WTC11 (cell line): ENCODE measurements at regions not wholly inside any gene's neighbourhood (a gene's known extent, or its start where the extent isn't known, plus 50 kb on each side); places are given as distances from the start of the nearest gene placed in this dataset.

Experiments used
- ATF3 ChIP-seq: sonication (generic); formaldehyde crosslinking; conservative IDR thresholded peaks from 2 replicates; pipeline ENCODE4 v1.8.1; 2022; ENCODE audit warnings: mild to moderate bottlenecking, missing genetic modification reagents
- ELF4 ChIP-seq: sonication (generic); formaldehyde crosslinking; IDR thresholded peaks from 2 replicates; pipeline ENCODE4 v1.8.1; 2022; ENCODE audit warnings: low read depth, mild to moderate bottlenecking, moderate library complexity, missing genetic modification reagents
- HMGXB4 ChIP-seq: sonication (generic); formaldehyde crosslinking; IDR thresholded peaks from 2 replicates; pipeline ENCODE4 v1.8.1; 2023; ENCODE audit warnings: mild to moderate bottlenecking, moderate library complexity, missing genetic modification reagents
- JAZF1 ChIP-seq: fragments of 250-450 bp; sonication (Bioruptor Pico); IDR thresholded peaks from 2 replicates; pipeline ENCODE4 v1.9.0; 2021; ENCODE audit warnings: moderate library complexity, mild to moderate bottlenecking, inconsistent platforms
- NFATC4 ChIP-seq: fragments of 250-450 bp; sonication (Bioruptor Pico); IDR thresholded peaks from 2 replicates; pipeline ENCODE4 v1.9.0; 2021; ENCODE audit warnings: mild to moderate bottlenecking
- NR3C1 ChIP-seq: sonication (generic); formaldehyde crosslinking; conservative IDR thresholded peaks from 2 replicates; pipeline ENCODE4 v1.8.1; 2023; ENCODE audit warnings: low read depth, mild to moderate bottlenecking, missing genetic modification reagents
- ZNF121 ChIP-seq: sonication (generic); formaldehyde crosslinking; IDR thresholded peaks from 2 replicates; pipeline ENCODE4 v1.8.0; 2023; ENCODE audit warnings: missing genetic modification reagents
- TF ChIP-seq, protein P1 (sequence below): fragments of 200-600 bp; IDR thresholded peaks from 2 replicates; pipeline ENCODE4 v1.8.0; 2022; ENCODE audit warnings: antibody characterized with exemption
- TF ChIP-seq, protein P2 (sequence below): sonication (generic); formaldehyde crosslinking; IDR thresholded peaks from 2 replicates; pipeline ENCODE4 v1.8.1; 2023; ENCODE audit warnings: mild to moderate bottlenecking, missing genetic modification reagents

- TF ChIP-seq, protein P1, sequence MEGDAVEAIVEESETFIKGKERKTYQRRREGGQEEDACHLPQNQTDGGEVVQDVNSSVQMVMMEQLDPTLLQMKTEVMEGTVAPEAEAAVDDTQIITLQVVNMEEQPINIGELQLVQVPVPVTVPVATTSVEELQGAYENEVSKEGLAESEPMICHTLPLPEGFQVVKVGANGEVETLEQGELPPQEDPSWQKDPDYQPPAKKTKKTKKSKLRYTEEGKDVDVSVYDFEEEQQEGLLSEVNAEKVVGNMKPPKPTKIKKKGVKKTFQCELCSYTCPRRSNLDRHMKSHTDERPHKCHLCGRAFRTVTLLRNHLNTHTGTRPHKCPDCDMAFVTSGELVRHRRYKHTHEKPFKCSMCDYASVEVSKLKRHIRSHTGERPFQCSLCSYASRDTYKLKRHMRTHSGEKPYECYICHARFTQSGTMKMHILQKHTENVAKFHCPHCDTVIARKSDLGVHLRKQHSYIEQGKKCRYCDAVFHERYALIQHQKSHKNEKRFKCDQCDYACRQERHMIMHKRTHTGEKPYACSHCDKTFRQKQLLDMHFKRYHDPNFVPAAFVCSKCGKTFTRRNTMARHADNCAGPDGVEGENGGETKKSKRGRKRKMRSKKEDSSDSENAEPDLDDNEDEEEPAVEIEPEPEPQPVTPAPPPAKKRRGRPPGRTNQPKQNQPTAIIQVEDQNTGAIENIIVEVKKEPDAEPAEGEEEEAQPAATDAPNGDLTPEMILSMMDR: no peak
- no peak for TF ChIP-seq HMGXB4 (CRISPR knock-in tag)
- TF ChIP-seq NR3C1: no peak
- no peak for TF ChIP-seq ZNF121
- no peak for TF ChIP-seq ATF3 (CRISPR knock-in tag)
- no peak for TF ChIP-seq JAZF1 (CRISPR knock-in tag)
- no peak for TF ChIP-seq NFATC4
- TF ChIP-seq ELF4 (CRISPR knock-in tag): no peak
- TF ChIP-seq, protein P2, sequence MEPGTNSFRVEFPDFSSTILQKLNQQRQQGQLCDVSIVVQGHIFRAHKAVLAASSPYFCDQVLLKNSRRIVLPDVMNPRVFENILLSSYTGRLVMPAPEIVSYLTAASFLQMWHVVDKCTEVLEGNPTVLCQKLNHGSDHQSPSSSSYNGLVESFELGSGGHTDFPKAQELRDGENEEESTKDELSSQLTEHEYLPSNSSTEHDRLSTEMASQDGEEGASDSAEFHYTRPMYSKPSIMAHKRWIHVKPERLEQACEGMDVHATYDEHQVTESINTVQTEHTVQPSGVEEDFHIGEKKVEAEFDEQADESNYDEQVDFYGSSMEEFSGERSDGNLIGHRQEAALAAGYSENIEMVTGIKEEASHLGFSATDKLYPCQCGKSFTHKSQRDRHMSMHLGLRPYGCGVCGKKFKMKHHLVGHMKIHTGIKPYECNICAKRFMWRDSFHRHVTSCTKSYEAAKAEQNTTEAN (CRISPR knock-in tag): no peak
These were observed 116.0 kb upstream of the ANO1 start for GRCh38 chr11:69962152-69962551.
